ENCODE measurements at regions not wholly inside any gene's neighbourhood (a gene's known extent, or its start where the extent isn't known, plus 50 kb on each side); places are given as distances from the start of the nearest gene placed in this dataset.
A peak's percentile ranks its signal among the peaks of the same experiment; 100 is the strongest.

GRCh38 chr2:128441341-128442052 lies 122.8 kb upstream of the HS6ST1 start (continued):
- TF ChIP-seq CUX1 (CRISPR knock-in tag; IDR thresholded peaks at IDR 0.05) (peak; percentile 20; the same call in 1 of the 2 replicates), SRSF3 (IDR thresholded peaks at IDR 0.05; ENCODE audit: insufficient read depth, low read length) (no peak), SMAD4 (CRISPR knock-in tag; conservative IDR thresholded peaks at IDR 0.05) (0 out of 2 replicates have a peak, but pooled peaks have one; percentile 23), IRF9 (tag; IDR thresholded peaks at IDR 0.05) (no peak), KLF6 (CRISPR knock-in tag; IDR thresholded peaks at IDR 0.05; ENCODE audit: borderline replicate concordance) (no peak)
